ENCODE measurements at regions not wholly inside any gene's neighbourhood (a gene's known extent, or its start where the extent isn't known, plus 50 kb on each side); places are given as distances from the start of the nearest gene placed in this dataset.

- DNase-seq = no peak
These were observed 648.9 kb upstream of the ALCAM start for GRCh38 chr3:104717828-104718196.

GRCh38 chr3:104723000-104723399, 643.7 kb upstream of the ALCAM start:
- DNase-seq = no peak

GRCh38 chr3:104731074-104731473, 635.6 kb upstream of the ALCAM start:
- DNase-seq = no peak

DNA sequence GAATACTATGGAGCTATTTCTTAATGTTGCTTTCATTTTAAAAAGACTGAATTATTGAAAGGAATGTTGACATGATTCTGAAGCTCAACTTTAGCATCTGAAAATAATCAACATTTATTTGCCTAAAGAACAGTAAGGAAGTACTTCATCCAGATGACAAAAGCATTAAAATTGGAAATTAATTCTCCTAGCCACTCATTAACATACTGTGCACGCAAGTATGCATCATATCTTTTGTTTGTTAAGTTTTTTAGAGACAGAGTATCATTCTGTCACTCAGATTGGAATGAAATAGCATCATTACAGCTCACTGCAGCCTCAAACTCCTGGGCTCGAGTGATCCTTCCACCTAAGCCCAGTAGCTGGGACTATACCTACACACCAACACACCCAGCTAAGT, 632.1 kb upstream of the ALCAM start:
- no peak for DNase-seq

DNA sequence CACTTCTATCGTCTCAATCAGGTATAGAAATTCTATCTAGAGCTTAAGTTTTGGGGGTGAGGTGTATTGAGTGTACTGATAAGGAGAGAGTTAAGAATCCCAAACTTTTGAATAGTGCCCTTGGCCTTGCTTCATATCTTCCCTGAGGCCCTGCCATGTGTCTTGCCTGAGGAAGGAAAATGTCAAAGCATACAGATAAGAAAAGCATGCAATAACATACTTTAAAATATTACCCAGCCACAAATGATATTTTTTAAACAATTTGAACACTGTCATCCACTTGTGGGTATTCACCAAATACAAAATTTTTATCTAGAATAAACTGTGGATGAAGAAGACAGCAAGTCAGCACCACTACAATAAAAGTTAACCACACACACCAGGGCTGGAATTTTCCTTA, 631.0 kb upstream of the ALCAM start:
- no peak for DNase-seq

- DNase-seq = peak; percentile 38
These were observed 628.4 kb upstream of the ALCAM start for GRCh38 chr3:104738271-104738670.

- DNase-seq = no peak
These were observed 625.8 kb upstream of the ALCAM start for GRCh38 chr3:104740874-104741379.

GRCh38 chr3:104742044-104742443, 624.7 kb upstream of the ALCAM start:
- no peak for DNase-seq

DNA sequence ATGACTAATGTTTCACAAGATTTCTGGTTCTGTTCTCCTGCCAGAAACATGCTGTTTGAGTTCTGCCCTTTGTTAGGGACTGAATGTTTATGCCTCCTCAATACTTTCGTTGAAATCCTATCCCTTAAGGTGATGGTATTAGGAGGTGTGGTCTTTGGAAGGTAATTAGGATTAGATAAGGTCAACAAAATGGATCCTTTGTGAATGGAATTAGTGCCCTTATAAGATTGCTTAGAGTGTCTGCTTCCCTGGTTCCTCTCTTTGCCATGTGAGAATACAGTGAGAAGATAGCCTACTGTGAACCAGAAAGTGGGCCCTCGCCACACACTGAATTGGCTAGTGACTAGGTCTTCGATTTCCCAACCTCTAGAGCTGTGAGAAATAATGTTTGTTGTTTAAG, 621.4 kb upstream of the ALCAM start:
- no peak for DNase-seq

DNA sequence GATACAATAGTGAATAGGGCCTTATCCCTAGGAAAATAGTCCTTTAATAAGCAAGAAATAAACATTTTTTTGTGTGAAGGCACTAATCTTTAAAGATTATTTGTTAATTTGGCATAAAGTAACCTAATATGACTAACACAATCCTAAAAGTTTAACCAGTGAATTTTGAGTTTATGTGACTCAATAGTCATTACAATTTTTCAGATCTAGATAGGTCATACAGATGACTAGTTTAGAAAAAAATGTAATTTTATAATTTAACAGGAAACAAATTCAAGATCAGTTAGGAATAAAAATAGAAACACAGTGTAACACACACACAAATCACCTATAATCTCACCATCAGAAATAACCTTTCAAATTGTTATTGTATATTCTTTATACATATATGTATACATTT, 620.7 kb upstream of the ALCAM start:
- peak; percentile 12 for DNase-seq

DNA sequence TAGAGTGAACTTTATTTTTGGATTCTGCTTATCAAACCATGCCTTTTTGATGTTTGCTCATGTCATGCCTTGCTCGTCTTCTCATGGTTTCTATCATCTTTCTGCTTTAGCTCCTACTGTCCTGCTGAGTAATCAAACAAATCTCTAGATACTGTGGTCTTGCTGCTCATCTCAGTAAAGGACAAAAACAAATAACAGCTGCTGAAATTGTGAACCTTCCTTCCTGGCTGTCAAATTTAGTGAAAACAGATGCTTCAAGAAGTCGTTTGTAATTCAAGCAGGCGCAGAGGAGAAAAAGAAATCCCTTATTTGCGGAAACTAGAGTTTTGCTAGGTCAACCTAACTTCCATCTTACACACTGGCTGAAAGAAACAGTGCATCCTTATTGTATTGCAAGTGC, 616.1 kb upstream of the ALCAM start:
- DNase-seq = peak; percentile 53

DNA sequence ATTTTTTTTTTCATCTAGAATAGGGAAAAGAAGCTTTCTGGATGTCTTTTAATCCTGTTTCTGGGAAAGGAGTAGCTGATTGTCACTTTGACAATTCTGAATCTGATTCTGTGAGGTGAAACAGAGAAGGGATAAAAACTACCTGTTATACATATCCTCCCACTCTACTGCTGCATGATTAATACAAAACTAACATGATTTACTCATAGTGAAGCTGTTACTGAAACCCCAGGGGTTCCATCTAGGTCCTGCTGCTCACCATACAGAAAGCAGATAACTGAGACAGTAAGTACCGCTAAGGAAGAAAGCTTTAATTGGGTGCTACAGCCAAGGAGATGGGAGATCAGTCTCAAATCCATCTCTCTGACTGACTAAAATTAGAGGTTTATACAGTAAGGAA, 610.9 kb upstream of the ALCAM start:
- no peak for DNase-seq

GRCh38 chr3:104763007-104763406, 603.7 kb upstream of the ALCAM start:
- DNase-seq = peak; percentile 94

DNA sequence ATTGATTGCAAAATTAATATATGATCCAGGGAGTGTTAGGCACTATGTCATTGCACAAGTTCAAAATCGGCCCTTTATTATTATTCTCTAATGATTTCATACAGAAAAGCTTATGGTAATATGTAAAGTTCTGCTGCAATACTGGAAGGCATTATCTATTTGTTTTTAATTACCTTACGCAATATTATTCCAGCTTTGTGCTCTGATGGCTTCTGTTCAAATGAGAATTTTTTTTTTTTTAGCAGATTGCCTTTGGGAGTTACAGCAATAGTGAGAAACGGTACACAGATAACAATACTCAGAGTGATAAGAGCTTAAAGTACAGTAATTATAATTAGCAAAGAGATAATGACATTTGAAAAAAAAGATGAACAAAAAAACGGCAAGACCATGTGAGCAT, 602.2 kb upstream of the ALCAM start:
- no peak for DNase-seq

DNA sequence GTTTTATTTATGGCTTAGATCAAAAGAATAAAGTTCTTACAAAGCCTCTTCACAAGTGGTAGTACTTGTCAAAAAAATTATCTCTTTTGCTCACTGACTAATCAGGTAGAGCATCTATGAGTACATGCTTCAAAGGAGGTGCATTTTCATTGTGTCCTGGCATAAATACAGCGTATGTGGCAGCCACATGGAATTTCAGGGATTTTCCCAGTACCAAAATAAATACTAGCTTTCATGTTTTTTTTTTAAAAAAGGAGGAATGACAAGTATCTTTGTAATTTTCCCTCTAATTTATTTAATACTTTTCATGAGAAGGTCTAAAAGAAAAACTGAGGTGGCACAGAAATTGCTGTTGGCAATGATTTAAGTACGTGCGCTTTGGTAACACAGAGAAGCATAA, 597.8 kb upstream of the ALCAM start:
- DNase-seq = peak; percentile 33

GRCh38 chr3:104779324-104779723, 587.4 kb upstream of the ALCAM start:
- DNase-seq = no peak

DNA sequence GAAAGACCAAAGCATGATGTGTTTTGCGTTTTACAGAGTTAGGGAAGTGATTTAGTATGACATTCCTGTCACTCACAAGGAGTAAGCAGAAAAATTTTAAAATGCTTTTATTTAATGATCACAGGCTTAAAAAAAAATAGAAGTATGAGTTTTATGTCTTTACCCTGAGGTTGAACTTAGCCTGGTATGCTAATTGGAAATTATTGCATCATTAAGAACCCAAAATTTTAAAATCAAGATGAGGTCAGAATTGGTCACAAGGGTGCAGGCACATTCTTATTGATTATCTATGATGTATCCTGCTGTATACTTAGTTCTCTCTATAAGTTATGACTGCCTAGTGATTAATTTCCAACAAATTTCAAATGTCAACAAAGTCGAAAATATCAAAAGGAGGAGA, 585.6 kb upstream of the ALCAM start:
- no peak for DNase-seq

DNA sequence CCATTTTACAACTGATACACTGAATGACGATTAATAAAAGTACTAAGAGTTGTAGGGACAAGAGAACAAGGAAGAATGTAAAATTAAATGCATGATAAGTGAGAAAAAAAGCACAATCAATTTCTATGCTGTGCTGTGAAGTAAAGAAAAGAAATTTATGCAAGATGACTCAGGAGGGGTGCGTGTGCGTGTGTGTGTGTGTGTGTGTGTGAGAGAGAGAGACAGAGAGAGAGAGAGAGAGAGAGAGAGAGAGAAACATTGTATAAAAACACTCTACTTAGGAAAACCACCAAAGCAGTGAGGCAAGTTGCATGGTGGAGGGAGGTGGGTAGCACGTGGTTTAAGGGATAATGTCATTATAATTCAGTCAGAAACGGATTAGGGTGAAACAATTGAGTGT, 580.8 kb upstream of the ALCAM start:
- DNase-seq = peak; percentile 34

- no peak for DNase-seq
These were observed 579.4 kb upstream of the ALCAM start for GRCh38 chr3:104787306-104787705.

DNA sequence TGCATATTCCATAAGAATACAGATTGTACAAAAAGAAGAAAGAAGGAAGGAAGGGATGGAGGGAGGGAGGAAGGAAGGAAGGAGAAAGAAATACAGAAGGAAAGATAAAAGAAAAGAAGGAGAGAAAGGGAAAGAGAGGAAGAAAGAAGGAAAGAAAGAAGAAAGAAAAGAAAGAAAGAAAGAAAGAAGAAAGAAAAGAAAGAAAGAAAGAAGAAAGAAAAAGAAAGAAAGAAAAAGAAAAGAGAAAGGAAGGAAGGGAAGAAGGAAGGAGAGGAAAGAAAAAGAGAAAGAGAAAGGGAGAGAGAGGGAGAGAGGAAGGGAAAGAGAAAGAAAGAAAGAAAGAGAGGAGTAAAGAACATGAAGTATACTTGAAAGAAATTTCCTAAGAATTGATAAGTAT, 577.9 kb upstream of the ALCAM start:
- no peak for DNase-seq

GRCh38 chr3:104791331-104791730, 575.4 kb upstream of the ALCAM start:
- DNase-seq = no peak

DNA sequence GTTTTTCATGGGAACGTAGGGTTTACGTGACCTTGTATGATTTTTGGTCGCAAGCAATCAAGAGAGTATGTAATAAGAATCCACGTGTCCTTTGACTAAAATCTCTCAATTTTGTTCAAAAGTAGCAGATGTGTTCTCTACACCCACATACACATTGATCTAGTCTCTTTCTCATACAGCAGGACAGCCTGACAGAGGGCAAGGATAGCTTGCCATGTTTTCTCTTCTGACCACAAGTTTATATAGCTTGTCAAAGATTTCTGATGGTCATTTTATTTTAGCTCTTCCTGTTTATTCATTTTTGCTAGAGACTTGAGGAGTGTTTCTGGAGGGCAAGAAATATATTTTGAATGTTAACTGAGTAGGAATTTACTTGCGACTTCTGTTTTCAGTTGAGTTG, 570.2 kb upstream of the ALCAM start:
- no peak for DNase-seq

DNA sequence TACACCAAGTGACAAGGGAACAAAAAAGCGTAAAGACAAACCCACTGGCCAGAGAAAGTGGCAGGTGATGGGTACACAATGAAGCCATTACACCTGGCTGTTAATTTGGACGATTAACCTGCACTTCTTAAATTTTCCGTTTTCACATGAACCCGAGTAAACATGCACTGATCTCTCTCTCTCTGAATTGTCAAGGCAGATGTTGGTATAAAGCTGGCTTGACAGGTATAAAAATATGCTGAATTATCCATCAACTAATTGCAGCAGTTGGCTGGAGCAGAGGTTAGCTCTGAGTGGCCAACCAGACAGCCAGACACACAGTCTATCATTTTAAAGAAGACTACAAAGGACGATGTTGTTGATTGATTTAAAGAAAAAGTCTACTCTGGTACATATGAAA, 561.7 kb upstream of the ALCAM start:
- DNase-seq = no peak

DNA sequence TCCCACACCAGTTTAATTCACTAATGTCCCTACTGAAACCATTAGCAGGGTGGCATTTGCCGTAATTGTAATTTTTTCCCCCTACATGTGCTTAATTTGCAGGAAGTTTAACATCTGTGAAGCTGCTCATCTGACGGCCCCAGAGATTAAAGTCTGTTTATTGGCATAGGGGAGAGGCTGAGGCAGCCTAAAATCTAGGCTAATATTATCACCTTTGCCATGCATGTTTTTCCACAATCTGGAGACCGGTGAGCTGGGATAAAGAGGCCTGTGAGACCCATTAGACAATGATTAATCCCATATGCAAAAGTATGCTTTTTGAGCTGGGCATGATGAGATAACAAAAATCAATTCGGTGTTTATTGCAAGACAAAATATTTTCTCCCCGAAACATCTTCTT, 561.2 kb upstream of the ALCAM start:
- DNase-seq = no peak

DNA sequence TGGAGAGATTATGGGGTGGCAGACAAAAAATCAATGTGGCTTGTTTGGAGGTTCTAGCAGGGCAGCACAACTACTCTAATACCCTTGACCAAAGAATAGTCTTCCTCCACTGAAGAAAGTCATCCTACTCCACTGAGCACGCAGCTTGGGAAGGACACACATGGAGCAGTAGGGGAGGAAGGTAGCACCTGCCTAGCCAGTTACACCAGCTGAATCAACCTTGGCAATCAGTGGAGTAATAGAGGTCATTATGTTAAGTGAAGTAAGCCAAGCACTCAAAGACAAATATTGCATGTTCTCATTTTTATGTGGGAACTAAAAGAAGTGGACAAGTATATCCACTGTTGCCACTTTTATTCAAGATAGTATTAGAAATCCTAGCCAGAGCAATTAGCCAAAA, 555.8 kb upstream of the ALCAM start:
- DNase-seq = no peak

GRCh38 chr3:104816008-104816407, 550.7 kb upstream of the ALCAM start:
- DNase-seq = no peak
